Left lung (tissue), 4 donors: ENCODE measurements at regions not wholly inside any gene's neighbourhood (a gene's known extent, or its start where the extent isn't known, plus 50 kb on each side); places are given as distances from the start of the nearest gene placed in this dataset.

Experiments
- ATAC-seq: fragments of 200-7000 bp; cut with Tn5 transposase; one replicate; pipeline ENCODE4 v1.9.1; 2020; ENCODE audit warnings: moderate library complexity
- DNase-seq, 4 donors: peaks; one replicate each; pipeline ENCODE4 v3.0.0-alpha.2; 2013 to 2020
- H3K27ac ChIP-seq, 2 donors: fragments of 200-600 bp; sonication (generic) in 1 of 2; one replicate each; pipeline versions ENCODE4 v1.5.0 to v1.8.0; 2020 to 2021
- H3K27me3 ChIP-seq, 2 donors: fragments of 200-600 bp; sonication (generic) in 1 of 2; one replicate each; pipeline versions ENCODE4 v1.5.0 to v1.8.0; 2020 to 2021
- H3K36me3 ChIP-seq, 2 donors: fragments of 200-600 bp; sonication (generic) in 1 of 2; one replicate each; pipeline versions ENCODE4 v1.5.0 to v1.8.0; 2020 to 2021
- H3K4me1 ChIP-seq, 2 donors: fragments of 200-600 bp; one replicate each; pipeline ENCODE4 v1.8.0; 2021
- H3K4me3 ChIP-seq, 2 donors: fragments of 200-600 bp; sonication (generic) in 1 of 2; one replicate each; pipeline versions ENCODE4 v1.5.0 to v1.8.0; 2020 to 2021; ENCODE audit warnings: mild to moderate bottlenecking in 1 of 2
- H3K9me3 ChIP-seq, 2 donors: fragments of 200-600 bp; sonication (generic) in 1 of 2; one replicate each; pipeline versions ENCODE4 v1.5.0 to v1.8.0; 2020 to 2021
- intact Hi-C, 2 donors: fragments of 100-400 bp; cut with DNase I; formaldehyde crosslinking; loops; one replicate each; pipeline versions ENCODE4 v1.11.2 to v1.14.2; 2022
- TF ChIP-seq, protein P1 (sequence below), 2 donors: fragments of 200-600 bp; sonication (generic) in 1 of 2; IDR thresholded peaks; one replicate each; pipeline versions ENCODE4 v1.5.0 to v1.8.0; 2021; ENCODE audit warnings: antibody characterized with exemption in 2 of 2
- donor health status: DM: no; HTN: yes; CAD: no.
- donor health status: DM: no; HTN: no; CAD: no.

GRCh38 chr1:22271847-22272801, 129.2 kb upstream of the WNT4 start:
- TF ChIP-seq, protein P1, sequence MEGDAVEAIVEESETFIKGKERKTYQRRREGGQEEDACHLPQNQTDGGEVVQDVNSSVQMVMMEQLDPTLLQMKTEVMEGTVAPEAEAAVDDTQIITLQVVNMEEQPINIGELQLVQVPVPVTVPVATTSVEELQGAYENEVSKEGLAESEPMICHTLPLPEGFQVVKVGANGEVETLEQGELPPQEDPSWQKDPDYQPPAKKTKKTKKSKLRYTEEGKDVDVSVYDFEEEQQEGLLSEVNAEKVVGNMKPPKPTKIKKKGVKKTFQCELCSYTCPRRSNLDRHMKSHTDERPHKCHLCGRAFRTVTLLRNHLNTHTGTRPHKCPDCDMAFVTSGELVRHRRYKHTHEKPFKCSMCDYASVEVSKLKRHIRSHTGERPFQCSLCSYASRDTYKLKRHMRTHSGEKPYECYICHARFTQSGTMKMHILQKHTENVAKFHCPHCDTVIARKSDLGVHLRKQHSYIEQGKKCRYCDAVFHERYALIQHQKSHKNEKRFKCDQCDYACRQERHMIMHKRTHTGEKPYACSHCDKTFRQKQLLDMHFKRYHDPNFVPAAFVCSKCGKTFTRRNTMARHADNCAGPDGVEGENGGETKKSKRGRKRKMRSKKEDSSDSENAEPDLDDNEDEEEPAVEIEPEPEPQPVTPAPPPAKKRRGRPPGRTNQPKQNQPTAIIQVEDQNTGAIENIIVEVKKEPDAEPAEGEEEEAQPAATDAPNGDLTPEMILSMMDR (IDR thresholded peaks at IDR 0.05) = no peak
- DNase-seq (peak in 1 of 4 donors; percentile 47), ATAC-seq (no peak)
- intact Hi-C loops = no loop called here
- Histone ChIP-seq H3K4me1 (no peaks in the 10 kb centered on the region), H3K36me3 (no peaks in the 10 kb centered on the region), H3K9me3 (no peaks in the 10 kb centered on the region), H3K4me3 (no peak overlapping the region), H3K27me3 (no peaks in the 10 kb centered on the region), H3K27ac (no peak overlapping the region)

GRCh38 chr1:22273686-22274681, 131.1 kb upstream of the WNT4 start:
- H3K27me3 ChIP-seq = no peaks in the 10 kb centered on the region
- no peaks in the 10 kb centered on the region for H3K4me1 ChIP-seq
- no peak for ATAC-seq
- H3K27ac ChIP-seq = no peak overlapping the region
- no peaks in the 10 kb centered on the region for H3K9me3 ChIP-seq
- H3K36me3 ChIP-seq = no peaks in the 10 kb centered on the region
- H3K4me3 ChIP-seq = no peak overlapping the region
- intact Hi-C loops = no loop called here
- no peak for DNase-seq
- TF ChIP-seq, protein P1 (IDR thresholded peaks at IDR 0.05) = no peak

DNA sequence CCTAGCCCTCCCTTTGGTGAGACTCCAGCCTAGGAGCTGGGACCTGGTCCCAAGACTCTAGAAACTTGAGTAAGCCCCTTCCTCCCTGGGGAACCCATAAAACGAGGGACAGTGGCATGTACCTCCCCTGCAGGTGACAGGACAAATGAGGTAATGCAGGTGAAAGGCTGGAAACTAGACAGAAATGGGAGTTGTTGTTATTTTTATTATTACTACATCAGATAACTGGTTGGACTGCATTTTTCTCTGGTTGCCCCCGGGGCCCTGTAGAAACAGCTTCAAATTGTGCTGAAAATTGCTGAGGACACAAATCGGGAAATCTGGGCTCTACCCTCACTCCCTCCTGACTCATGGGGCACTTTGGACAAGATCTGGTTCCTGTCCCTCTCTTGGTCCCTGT, 132.3 kb upstream of the WNT4 start:
- DNase-seq (no peak), ATAC-seq (no peak)
- H3K27ac ChIP-seq = no peak overlapping the region
- H3K4me1 ChIP-seq = no peaks in the 10 kb centered on the region
- TF ChIP-seq, protein P1 (IDR thresholded peaks at IDR 0.05) = no peak
- intact Hi-C loops = no loop called here
- no peaks in the 10 kb centered on the region for H3K27me3 ChIP-seq
- H3K36me3 ChIP-seq = no peaks in the 10 kb centered on the region
- peaks cover 0 to 4% of the 10 kb centered on the region in 2 donors for H3K9me3 ChIP-seq
- no peak overlapping the region for H3K4me3 ChIP-seq

- no peak overlapping the region for H3K27ac ChIP-seq
- TF ChIP-seq, protein P1 (IDR thresholded peaks at IDR 0.05) = peak; percentile 83 to 86
- peaks cover 0 to 5% of the 10 kb centered on the region in 2 donors for H3K9me3 ChIP-seq
- intact Hi-C loops = no loop called here
- no peaks in the 10 kb centered on the region for H3K36me3 ChIP-seq
- H3K4me3 ChIP-seq = no peak overlapping the region
- no peaks in the 10 kb centered on the region for H3K4me1 ChIP-seq
- DNase-seq = peak in 3 of 4 donors; percentile 47 to 83 (median 62)
- peak; percentile 98 for ATAC-seq
- H3K27me3 ChIP-seq = no peaks in the 10 kb centered on the region
Measured at GRCh38 chr1:22275626-22276395, 132.9 kb upstream of the WNT4 start.
